ENCODE measurements at regions not wholly inside any gene's neighbourhood (a gene's known extent, or its start where the extent isn't known, plus 50 kb on each side); places are given as distances from the start of the nearest gene placed in this dataset.

DNA sequence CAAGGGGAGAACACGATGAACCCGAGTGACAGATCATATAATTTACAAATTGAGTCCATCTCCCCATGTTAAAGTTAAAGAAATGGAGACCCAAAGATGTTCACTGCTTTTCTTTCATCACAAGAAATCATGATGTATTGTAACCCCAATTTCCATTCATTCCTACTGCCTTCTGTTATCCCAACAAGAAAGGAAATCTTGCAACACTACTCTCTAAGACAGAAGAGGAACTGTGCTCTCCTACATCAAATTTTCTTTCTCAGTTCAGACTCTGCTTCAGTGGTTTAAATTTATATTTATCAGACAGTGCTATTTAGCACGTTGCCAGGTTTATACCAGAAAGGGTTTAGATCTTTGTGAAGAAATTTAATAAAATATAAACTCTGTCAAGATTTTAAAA, 83.8 kb upstream of the RASA1 start:
- Histone ChIP-seq H3K4me3 (no peak overlapping the region), H3K36me3 (ENCODE audit: insufficient read depth) (no peaks in the 10 kb centered on the region), H4K20me1 (replicated peaks; ENCODE audit: insufficient read depth) (no peaks in the 10 kb centered on the region), H3K4me2 (no peak overlapping the region), H3K27me3 (ENCODE audit: insufficient read depth) (no peaks in the 10 kb centered on the region), H3K79me2 (replicated peaks; ENCODE audit: insufficient read depth) (no peaks in the 10 kb centered on the region), H3F3A (replicated peaks; ENCODE audit: low read depth) (no peaks in the 10 kb centered on the region), H2AFZ (no peak overlapping the region), H3K4me1 (ENCODE audit: insufficient read depth) (no peaks in the 10 kb centered on the region), H3K9me2 (ENCODE audit: insufficient read depth) (no peaks in the 10 kb centered on the region), H3K27ac (ENCODE audit: low read depth) (no peak overlapping the region)
- H3K27ac Mint-ChIP-seq: no peak overlapping the region
- H3K4me1 Mint-ChIP-seq: peaks cover 4% of the 10 kb centered on the region; the same call in 1 of the 3 replicates
- H3K27me3 Mint-ChIP-seq (ENCODE audit: insufficient read depth, low read depth, poor library complexity): peaks cover 1% of the 10 kb centered on the region
- no peaks in the 10 kb centered on the region for H3K9me3 Mint-ChIP-seq
- no peaks in the 10 kb centered on the region for H3K36me3 Mint-ChIP-seq (ENCODE audit: low read depth)
- TF ChIP-seq STAT1 (IDR thresholded peaks at IDR 0.05; ENCODE audit: unreplicated experiment) (no peak), ZNF331 (CRISPR knock-in tag; IDR thresholded peaks at IDR 0.05; ENCODE audit: low read depth) (no peak), EZH2phosphoT487 (IDR thresholded peaks at IDR 0.05; ENCODE audit: unreplicated experiment) (no peak), ZNF114 (CRISPR knock-in tag; IDR thresholded peaks at IDR 0.05) (no peak), POLR2AphosphoS5 (IDR thresholded peaks at IDR 0.05; ENCODE audit: low read depth) (no peak), NANOG (IDR thresholded peaks at IDR 0.05; ENCODE audit: borderline replicate concordance) (no peak), EZH2 (IDR thresholded peaks at IDR 0.05; ENCODE audit: low read depth, unreplicated experiment) (no peak), CREB1 (CRISPR knock-in tag; IDR thresholded peaks at IDR 0.05; ENCODE audit: low read depth) (no peak), CTCF (conservative IDR thresholded peaks at IDR 0.05; ENCODE audit: low read depth in 2 of 2) (no peak), JUNB (IDR thresholded peaks at IDR 0.05; ENCODE audit: unreplicated experiment) (no peak)
- TF ChIP-seq, protein P1, sequence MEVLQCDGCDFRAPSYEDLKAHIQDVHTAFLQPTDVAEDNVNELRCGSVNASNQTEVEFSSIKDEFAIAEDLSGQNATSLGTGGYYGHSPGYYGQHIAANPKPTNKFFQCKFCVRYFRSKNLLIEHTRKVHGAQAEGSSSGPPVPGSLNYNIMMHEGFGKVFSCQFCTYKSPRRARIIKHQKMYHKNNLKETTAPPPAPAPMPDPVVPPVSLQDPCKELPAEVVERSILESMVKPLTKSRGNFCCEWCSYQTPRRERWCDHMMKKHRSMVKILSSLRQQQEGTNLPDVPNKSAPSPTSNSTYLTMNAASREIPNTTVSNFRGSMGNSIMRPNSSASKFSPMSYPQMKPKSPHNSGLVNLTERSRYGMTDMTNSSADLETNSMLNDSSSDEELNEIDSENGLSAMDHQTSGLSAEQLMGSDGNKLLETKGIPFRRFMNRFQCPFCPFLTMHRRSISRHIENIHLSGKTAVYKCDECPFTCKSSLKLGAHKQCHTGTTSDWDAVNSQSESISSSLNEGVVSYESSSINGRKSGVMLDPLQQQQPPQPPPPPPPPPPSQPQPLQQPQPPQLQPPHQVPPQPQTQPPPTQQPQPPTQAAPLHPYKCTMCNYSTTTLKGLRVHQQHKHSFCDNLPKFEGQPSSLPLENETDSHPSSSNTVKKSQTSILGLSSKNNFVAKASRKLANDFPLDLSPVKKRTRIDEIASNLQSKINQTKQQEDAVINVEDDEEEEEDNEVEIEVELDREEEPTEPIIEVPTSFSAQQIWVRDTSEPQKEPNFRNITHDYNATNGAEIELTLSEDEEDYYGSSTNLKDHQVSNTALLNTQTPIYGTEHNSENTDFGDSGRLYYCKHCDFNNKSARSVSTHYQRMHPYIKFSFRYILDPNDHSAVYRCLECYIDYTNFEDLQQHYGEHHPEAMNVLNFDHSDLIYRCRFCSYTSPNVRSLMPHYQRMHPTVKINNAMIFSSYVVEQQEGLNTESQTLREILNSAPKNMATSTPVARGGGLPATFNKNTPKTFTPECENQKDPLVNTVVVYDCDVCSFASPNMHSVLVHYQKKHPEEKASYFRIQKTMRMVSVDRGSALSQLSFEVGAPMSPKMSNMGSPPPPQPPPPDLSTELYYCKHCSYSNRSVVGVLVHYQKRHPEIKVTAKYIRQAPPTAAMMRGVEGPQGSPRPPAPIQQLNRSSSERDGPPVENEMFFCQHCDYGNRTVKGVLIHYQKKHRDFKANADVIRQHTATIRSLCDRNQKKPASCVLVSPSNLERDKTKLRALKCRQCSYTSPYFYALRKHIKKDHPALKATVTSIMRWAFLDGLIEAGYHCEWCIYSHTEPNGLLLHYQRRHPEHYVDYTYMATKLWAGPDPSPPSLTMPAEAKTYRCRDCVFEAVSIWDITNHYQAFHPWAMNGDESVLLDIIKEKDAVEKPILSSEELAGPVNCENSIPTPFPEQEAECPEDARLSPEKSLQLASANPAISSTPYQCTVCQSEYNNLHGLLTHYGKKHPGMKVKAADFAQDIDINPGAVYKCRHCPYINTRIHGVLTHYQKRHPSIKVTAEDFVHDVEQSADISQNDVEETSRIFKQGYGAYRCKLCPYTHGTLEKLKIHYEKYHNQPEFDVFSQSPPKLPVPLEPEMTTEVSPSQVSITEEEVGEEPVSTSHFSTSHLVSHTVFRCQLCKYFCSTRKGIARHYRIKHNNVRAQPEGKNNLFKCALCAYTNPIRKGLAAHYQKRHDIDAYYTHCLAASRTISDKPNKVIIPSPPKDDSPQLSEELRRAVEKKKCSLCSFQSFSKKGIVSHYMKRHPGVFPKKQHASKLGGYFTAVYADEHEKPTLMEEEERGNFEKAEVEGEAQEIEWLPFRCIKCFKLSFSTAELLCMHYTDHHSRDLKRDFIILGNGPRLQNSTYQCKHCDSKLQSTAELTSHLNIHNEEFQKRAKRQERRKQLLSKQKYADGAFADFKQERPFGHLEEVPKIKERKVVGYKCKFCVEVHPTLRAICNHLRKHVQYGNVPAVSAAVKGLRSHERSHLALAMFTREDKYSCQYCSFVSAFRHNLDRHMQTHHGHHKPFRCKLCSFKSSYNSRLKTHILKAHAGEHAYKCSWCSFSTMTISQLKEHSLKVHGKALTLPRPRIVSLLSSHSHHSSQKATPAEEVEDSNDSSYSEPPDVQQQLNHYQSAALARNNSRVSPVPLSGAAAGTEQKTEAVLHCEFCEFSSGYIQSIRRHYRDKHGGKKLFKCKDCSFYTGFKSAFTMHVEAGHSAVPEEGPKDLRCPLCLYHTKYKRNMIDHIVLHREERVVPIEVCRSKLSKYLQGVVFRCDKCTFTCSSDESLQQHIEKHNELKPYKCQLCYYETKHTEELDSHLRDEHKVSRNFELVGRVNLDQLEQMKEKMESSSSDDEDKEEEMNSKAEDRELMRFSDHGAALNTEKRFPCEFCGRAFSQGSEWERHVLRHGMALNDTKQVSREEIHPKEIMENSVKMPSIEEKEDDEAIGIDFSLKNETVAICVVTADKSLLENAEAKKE (CRISPR knock-in tag; IDR thresholded peaks at IDR 0.05): no peak
- TF ChIP-seq, protein P2, sequence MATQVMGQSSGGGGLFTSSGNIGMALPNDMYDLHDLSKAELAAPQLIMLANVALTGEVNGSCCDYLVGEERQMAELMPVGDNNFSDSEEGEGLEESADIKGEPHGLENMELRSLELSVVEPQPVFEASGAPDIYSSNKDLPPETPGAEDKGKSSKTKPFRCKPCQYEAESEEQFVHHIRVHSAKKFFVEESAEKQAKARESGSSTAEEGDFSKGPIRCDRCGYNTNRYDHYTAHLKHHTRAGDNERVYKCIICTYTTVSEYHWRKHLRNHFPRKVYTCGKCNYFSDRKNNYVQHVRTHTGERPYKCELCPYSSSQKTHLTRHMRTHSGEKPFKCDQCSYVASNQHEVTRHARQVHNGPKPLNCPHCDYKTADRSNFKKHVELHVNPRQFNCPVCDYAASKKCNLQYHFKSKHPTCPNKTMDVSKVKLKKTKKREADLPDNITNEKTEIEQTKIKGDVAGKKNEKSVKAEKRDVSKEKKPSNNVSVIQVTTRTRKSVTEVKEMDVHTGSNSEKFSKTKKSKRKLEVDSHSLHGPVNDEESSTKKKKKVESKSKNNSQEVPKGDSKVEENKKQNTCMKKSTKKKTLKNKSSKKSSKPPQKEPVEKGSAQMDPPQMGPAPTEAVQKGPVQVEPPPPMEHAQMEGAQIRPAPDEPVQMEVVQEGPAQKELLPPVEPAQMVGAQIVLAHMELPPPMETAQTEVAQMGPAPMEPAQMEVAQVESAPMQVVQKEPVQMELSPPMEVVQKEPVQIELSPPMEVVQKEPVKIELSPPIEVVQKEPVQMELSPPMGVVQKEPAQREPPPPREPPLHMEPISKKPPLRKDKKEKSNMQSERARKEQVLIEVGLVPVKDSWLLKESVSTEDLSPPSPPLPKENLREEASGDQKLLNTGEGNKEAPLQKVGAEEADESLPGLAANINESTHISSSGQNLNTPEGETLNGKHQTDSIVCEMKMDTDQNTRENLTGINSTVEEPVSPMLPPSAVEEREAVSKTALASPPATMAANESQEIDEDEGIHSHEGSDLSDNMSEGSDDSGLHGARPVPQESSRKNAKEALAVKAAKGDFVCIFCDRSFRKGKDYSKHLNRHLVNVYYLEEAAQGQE (IDR thresholded peaks at IDR 0.05; ENCODE audit: unreplicated experiment): no peak
- TF ChIP-seq, protein P3, sequence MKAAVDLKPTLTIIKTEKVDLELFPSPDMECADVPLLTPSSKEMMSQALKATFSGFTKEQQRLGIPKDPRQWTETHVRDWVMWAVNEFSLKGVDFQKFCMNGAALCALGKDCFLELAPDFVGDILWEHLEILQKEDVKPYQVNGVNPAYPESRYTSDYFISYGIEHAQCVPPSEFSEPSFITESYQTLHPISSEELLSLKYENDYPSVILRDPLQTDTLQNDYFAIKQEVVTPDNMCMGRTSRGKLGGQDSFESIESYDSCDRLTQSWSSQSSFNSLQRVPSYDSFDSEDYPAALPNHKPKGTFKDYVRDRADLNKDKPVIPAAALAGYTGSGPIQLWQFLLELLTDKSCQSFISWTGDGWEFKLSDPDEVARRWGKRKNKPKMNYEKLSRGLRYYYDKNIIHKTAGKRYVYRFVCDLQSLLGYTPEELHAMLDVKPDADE (IDR thresholded peaks at IDR 0.05): no peak
- no peak overlapping the region for H3K4me3 Mint-ChIP-seq
- ATAC-seq: no peak
- no peak for DNase-seq (ENCODE audit: low spot score)

All from GM23338 (cell line).